ENCODE measurements at regions not wholly inside any gene's neighbourhood (a gene's known extent, or its start where the extent isn't known, plus 50 kb on each side); places are given as distances from the start of the nearest gene placed in this dataset.

DNA sequence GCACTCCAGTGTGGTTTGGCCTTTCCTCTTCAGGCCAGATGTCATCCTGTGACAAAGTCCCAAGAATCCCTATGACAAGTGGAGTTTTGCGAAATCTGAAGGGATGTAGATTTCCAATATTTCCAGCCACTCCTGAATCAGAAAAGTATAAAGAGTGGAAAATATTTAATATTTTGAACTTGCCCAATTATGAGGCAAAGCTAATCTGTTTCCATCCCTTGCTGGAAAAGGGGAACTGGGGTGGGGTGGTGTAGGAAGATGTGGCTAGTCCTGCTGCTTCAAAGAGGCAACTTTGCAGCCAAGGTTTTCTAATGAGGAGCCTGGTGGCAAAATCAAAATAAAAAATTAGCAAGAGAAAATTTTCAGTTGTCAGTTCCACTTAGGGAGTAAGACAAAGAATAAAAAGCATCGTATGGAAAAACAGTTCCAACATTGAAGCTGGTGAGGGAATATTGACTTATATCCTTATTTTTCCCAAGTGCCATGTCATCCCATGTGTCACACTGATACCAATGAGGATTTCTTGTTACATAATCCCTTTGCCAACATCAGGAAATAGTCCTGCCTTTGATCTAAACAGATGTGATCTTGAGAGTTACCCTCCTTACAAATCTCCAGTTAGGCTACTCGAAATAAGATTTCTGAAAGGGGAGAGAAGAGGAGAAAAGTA lies 480.0 kb upstream of the JARID2 start:
- TF ChIP-seq CTCF (conservative IDR thresholded peaks at IDR 0.05) (no peak), EZH2 (IDR thresholded peaks at IDR 0.05; ENCODE audit: low read depth) (no peak)
